ENCODE measurements at regions not wholly inside any gene's neighbourhood (a gene's known extent, or its start where the extent isn't known, plus 50 kb on each side); places are given as distances from the start of the nearest gene placed in this dataset.

GRCh38 chr2:195545811-195546210 lies 111.2 kb upstream of the SLC39A10 start:
- Histone ChIP-seq H3K4me3 (no peak overlapping the region), H3K36me3 (no peaks in the 10 kb centered on the region), H3K27me3 (replicated peaks; ENCODE audit: insufficient read depth) (no peaks in the 10 kb centered on the region), H3K4me1 (ENCODE audit: control insufficient read depth in 1 of 2, low read depth in 2 of 2) (no peaks in the 10 kb centered on the region), H3K27ac (no peak overlapping the region), H3K9me3 (peaks cover 3% of the 10 kb centered on the region)
- no peak for TF ChIP-seq CTCF (IDR thresholded peaks at IDR 0.05)
- ATAC-seq (ENCODE audit: insufficient number of reproducible peaks, low FRiP score, low read depth) (no peak), DNase-seq (ENCODE audit: low spot score) (no peak)

- H3K27me3 ChIP-seq (replicated peaks; ENCODE audit: insufficient read depth) = no peaks in the 10 kb centered on the region
- TF ChIP-seq CTCF (IDR thresholded peaks at IDR 0.05) = no peak
- no peak overlapping the region for H3K27ac ChIP-seq
- no peaks in the 10 kb centered on the region for H3K4me1 ChIP-seq (ENCODE audit: control insufficient read depth in 1 of 2, low read depth in 2 of 2)
- no peaks in the 10 kb centered on the region for H3K36me3 ChIP-seq
- H3K9me3 ChIP-seq = peaks cover 3% of the 10 kb centered on the region
- no peak for ATAC-seq (ENCODE audit: insufficient number of reproducible peaks, low FRiP score, low read depth)
- H3K4me3 ChIP-seq = no peak overlapping the region
- DNase-seq (ENCODE audit: low spot score) = no peak
Observed at GRCh38 chr2:195543902-195544894, 112.8 kb upstream of the SLC39A10 start.

- Histone ChIP-seq H3K27ac (no peak overlapping the region), H3K27me3 (replicated peaks; ENCODE audit: insufficient read depth) (no peaks in the 10 kb centered on the region), H3K4me1 (ENCODE audit: control insufficient read depth in 1 of 2, low read depth in 2 of 2) (no peaks in the 10 kb centered on the region), H3K36me3 (no peaks in the 10 kb centered on the region), H3K9me3 (no peaks in the 10 kb centered on the region), H3K4me3 (no peak overlapping the region)
- no peak for ATAC-seq (ENCODE audit: insufficient number of reproducible peaks, low FRiP score, low read depth)
- DNase-seq (ENCODE audit: low spot score) = no peak
- TF ChIP-seq CTCF (IDR thresholded peaks at IDR 0.05) = no peak
Observed at GRCh38 chr2:195543063-195543462, 114.0 kb upstream of the SLC39A10 start.

GRCh38 chr2:195542067-195542466 lies 115.0 kb upstream of the SLC39A10 start:
- ATAC-seq (ENCODE audit: insufficient number of reproducible peaks, low FRiP score, low read depth) = no peak
- DNase-seq (ENCODE audit: low spot score) = no peak
- no peaks in the 10 kb centered on the region for H3K9me3 ChIP-seq
- H3K27me3 ChIP-seq (replicated peaks; ENCODE audit: insufficient read depth) = no peaks in the 10 kb centered on the region
- TF ChIP-seq CTCF (IDR thresholded peaks at IDR 0.05) = no peak
- no peak overlapping the region for H3K4me3 ChIP-seq
- no peaks in the 10 kb centered on the region for H3K4me1 ChIP-seq (ENCODE audit: control insufficient read depth in 1 of 2, low read depth in 2 of 2)
- H3K36me3 ChIP-seq = no peaks in the 10 kb centered on the region
- no peak overlapping the region for H3K27ac ChIP-seq

GRCh38 chr2:195538937-195539336 lies 118.1 kb upstream of the SLC39A10 start:
- Histone ChIP-seq H3K27ac (no peak overlapping the region), H3K4me1 (ENCODE audit: control insufficient read depth in 1 of 2, low read depth in 2 of 2) (peaks cover 13 to 16% of the 10 kb centered on the region in 2 donors)
- no peak for TF ChIP-seq CTCF (IDR thresholded peaks at IDR 0.05)

More at GRCh38 chr2:195538937-195539336, 118.1 kb upstream of the SLC39A10 start:
- Histone ChIP-seq H3K4me3 (no peak overlapping the region), H3K9me3 (no peaks in the 10 kb centered on the region), H3K27me3 (replicated peaks; ENCODE audit: insufficient read depth) (no peaks in the 10 kb centered on the region), H3K36me3 (no peaks in the 10 kb centered on the region)
- ATAC-seq (ENCODE audit: insufficient number of reproducible peaks, low FRiP score, low read depth) (no peak), DNase-seq (ENCODE audit: low spot score) (no peak)

Measured in thoracic aorta (tissue), 2 donors.